Neural progenitor cell (in vitro differentiated cells): ENCODE measurements at regions not wholly inside any gene's neighbourhood (a gene's known extent, or its start where the extent isn't known, plus 50 kb on each side); places are given as distances from the start of the nearest gene placed in this dataset.

Source experiments
- EZH2 ChIP-seq: fragments of 200-600 bp; sonication (generic); IDR thresholded peaks from 2 replicates; pipeline ENCODE4 v1.6.1; 2017; ENCODE audit warnings: antibody characterized with exemption, mild to moderate bottlenecking, moderate library complexity
- EZH2phosphoT487 ChIP-seq: fragments of 200-600 bp; sonication (generic); IDR thresholded peaks from 2 replicates; pipeline ENCODE4 v1.6.1; 2017; ENCODE audit warnings: antibody characterized with exemption
- TF ChIP-seq, protein P1 (sequence below): fragments of 200-600 bp; sonication (generic); IDR thresholded peaks from 2 replicates; pipeline ENCODE4 v1.5.1; 2017; ENCODE audit warnings: antibody characterized with exemption, mild to moderate bottlenecking

DNA sequence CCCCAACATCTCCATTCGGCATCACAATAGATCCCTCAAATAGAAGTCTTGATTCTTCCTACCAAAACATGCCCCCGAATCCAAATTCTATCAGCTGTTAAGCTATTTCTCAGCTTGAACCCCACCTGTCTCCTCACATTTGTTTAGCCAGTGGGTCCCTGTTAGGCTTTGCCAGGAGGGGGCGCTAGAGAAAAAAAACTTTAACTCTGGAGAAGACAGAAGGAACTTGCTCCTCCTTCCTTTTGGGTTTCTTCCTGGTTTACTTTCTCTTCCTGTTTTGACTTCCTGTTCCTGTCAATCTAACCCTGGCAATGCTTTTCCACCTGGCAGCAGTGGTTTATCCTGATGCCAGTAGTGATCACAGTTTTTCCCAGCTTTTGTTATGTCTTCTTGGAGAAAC, 95.6 kb upstream of the KCNK1 start:
- TF ChIP-seq, protein P1, sequence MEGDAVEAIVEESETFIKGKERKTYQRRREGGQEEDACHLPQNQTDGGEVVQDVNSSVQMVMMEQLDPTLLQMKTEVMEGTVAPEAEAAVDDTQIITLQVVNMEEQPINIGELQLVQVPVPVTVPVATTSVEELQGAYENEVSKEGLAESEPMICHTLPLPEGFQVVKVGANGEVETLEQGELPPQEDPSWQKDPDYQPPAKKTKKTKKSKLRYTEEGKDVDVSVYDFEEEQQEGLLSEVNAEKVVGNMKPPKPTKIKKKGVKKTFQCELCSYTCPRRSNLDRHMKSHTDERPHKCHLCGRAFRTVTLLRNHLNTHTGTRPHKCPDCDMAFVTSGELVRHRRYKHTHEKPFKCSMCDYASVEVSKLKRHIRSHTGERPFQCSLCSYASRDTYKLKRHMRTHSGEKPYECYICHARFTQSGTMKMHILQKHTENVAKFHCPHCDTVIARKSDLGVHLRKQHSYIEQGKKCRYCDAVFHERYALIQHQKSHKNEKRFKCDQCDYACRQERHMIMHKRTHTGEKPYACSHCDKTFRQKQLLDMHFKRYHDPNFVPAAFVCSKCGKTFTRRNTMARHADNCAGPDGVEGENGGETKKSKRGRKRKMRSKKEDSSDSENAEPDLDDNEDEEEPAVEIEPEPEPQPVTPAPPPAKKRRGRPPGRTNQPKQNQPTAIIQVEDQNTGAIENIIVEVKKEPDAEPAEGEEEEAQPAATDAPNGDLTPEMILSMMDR: peak; percentile 77
- TF ChIP-seq EZH2 (no peak), EZH2phosphoT487 (no peak)
